H1 (cell line): ENCODE measurements at regions not wholly inside any gene's neighbourhood (a gene's known extent, or its start where the extent isn't known, plus 50 kb on each side); places are given as distances from the start of the nearest gene placed in this dataset.

Experiments used
- ASH2L ChIP-seq: fragments of 200-600, 300-600 bp; sonication (generic); IDR thresholded peaks from one replicate; pipeline ENCODE4 v1.7.1; 2017; ENCODE audit warnings: low read length
- CHD1 ChIP-seq: IDR thresholded peaks from 2 replicates; pipeline ENCODE4 v1.6.1; 2012; ENCODE audit warnings: low read depth, low read length, improper control_type of control experiment
- CHD7 ChIP-seq: fragments of 300-600 bp; sonication (generic); IDR thresholded peaks from 2 replicates; pipeline ENCODE4 v1.7.1; 2012; ENCODE audit warnings: low read length, moderate library complexity, mild to moderate bottlenecking, inconsistent platforms; ENCODE audit not compliant: insufficient replicate concordance
- EGR1 ChIP-seq: IDR thresholded peaks from 2 replicates; pipeline ENCODE4 v1.6.1; 2011; ENCODE audit warnings: low read depth, low read length, borderline replicate concordance
- POLR2A ChIP-seq, 2 experiments: IDR thresholded peaks; 1 replicate in 1 of 2; 2 replicates in 1 of 2; pipeline ENCODE4 v1.6.1; 2011; ENCODE audit warnings: low read depth in 2 of 2, low read length in 2 of 2, mild to moderate bottlenecking in 2 of 2; ENCODE audit errors: control extremely low read depth in 1 of 2
- POLR2AphosphoS5 ChIP-seq: IDR thresholded peaks from 2 replicates; pipeline ENCODE4 v1.6.1; 2011; ENCODE audit warnings: low read depth, low read length
- RBBP5 ChIP-seq: IDR thresholded peaks from 2 replicates; pipeline ENCODE4 v1.7.1; 2012; ENCODE audit warnings: low read depth, mild to moderate bottlenecking, inconsistent platforms, low read length, moderate library complexity, borderline replicate concordance
- SIN3A ChIP-seq, 2 experiments: IDR thresholded peaks in 1 of 2; conservative IDR thresholded peaks in 1 of 2; 2 replicates each; pipeline ENCODE4 v1.6.1; 2011 to 2012; ENCODE audit warnings: low read length in 2 of 2, improper control_type of control experiment in 1 of 2, low read depth in 1 of 2, mild to moderate bottlenecking in 1 of 2
- TAF1 ChIP-seq: IDR thresholded peaks from 2 replicates; pipeline ENCODE4 v1.6.1; 2011; ENCODE audit warnings: mild to moderate bottlenecking, low read depth, low read length
- TAF7 ChIP-seq: optimal IDR thresholded peaks from 2 replicates; pipeline ENCODE3; 2011; ENCODE audit warnings: low read depth, mild to moderate bottlenecking, inconsistent platforms, low read length, moderate library complexity, borderline replicate concordance
- TCF12 ChIP-seq: IDR thresholded peaks from 2 replicates; pipeline ENCODE4 v1.6.1; 2011; ENCODE audit warnings: low read depth, mild to moderate bottlenecking, low read length

GRCh38 chr6:27139756-27140579 is 107.5 kb upstream of the PRSS16 start (continued):
- TF ChIP-seq CHD7 (peak; percentile 78), TCF12 (no peak), TAF1 (no peak; the same call in 1 of the 2 replicates), CHD1 (peak; percentile 8; the same call in 1 of the 2 replicates), POLR2AphosphoS5 (peak; percentile 75; the same call in 1 of the 2 replicates), EGR1 (no peak), ASH2L (no peak), POLR2A (IDR thresholded peaks at IDR 0.05; ENCODE audit: control extremely low read depth in 1 of 2, low read depth in 2 of 2, low read length in 2 of 2) (peak; percentile 44 to 79), SIN3A (conservative IDR thresholded peaks at IDR 0.05 in 1 of 2, IDR thresholded peaks at IDR 0.05 in 1 of 2; ENCODE audit: low read depth in 1 of 2, low read length in 2 of 2) (0 out of 4 replicates have a peak, but pooled peaks of 1 of the 2 experiments have one; percentile 15), TAF7 (peak; percentile 89), RBBP5 (no peak)
